Fibroblast of mammary gland (primary cell): ENCODE measurements at regions not wholly inside any gene's neighbourhood (a gene's known extent, or its start where the extent isn't known, plus 50 kb on each side); places are given as distances from the start of the nearest gene placed in this dataset.

Experiments
- DNase-seq: peaks from one replicate; pipeline ENCODE4 v3.0.0-alpha.2; 2010; ENCODE audit warnings: low read depth
- H3K4me3 ChIP-seq: 2 replicates; pipeline ENCODE4 v1.5.1; 2011; ENCODE audit warnings: low read depth, mild to moderate bottlenecking, low read length, moderate library complexity; ENCODE audit not compliant: control insufficient read depth
- TF ChIP-seq, protein P1 (sequence below): conservative IDR thresholded peaks from 2 replicates; pipeline ENCODE4 v1.5.1; 2011; ENCODE audit warnings: low read depth, low read length, inconsistent platforms; ENCODE audit not compliant: control insufficient read depth, insufficient read depth

DNA sequence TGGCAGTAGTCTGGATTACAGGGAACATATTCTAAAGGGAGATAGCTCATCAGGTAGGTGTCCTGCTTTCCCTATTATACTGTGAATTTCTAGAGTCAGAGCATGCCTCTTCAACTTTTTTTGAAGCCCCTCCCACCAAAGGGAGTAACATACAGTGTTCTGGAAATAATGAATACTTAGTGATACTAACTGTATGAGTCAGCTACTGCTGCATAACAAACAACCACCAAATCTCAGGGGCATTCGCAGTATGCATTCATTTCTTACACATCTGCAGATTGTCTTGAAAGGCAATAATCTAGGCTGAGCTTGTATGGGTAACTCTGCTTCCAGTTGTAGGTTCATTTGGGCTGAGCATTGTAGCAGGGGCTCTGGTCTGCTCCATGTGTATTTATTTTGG is 409.7 kb upstream of the SPRED2 start:
- TF ChIP-seq, protein P1, sequence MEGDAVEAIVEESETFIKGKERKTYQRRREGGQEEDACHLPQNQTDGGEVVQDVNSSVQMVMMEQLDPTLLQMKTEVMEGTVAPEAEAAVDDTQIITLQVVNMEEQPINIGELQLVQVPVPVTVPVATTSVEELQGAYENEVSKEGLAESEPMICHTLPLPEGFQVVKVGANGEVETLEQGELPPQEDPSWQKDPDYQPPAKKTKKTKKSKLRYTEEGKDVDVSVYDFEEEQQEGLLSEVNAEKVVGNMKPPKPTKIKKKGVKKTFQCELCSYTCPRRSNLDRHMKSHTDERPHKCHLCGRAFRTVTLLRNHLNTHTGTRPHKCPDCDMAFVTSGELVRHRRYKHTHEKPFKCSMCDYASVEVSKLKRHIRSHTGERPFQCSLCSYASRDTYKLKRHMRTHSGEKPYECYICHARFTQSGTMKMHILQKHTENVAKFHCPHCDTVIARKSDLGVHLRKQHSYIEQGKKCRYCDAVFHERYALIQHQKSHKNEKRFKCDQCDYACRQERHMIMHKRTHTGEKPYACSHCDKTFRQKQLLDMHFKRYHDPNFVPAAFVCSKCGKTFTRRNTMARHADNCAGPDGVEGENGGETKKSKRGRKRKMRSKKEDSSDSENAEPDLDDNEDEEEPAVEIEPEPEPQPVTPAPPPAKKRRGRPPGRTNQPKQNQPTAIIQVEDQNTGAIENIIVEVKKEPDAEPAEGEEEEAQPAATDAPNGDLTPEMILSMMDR: no peak
- H3K4me3 ChIP-seq: no peak overlapping the region
- DNase-seq: no peak

DNA sequence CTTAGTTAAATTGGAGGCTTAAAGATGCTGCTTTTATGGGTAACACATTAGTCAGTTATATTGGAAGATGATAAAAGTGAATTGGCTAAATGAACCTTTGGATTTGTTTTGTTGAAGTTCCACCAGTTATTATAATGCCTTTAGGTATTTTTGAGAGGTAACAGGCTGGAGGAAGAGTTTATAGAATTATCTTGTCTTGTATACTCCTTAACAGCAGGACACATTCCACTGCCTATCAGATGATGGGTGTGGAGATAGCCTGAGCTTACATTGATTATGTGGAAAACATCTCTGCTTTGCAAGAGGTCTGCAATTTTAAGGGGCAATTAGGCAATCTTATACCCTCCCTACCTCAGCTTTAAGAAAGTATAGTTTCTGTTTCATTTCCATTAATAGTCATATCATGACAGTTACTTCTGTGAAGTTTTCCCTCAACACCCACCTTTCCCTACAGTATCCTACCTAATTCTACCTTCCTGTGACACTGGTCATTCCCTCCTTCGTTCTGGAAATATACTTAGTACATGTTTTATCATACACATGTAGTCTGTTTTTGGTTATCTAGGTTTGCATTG is 403.7 kb upstream of the SPRED2 start:
- DNase-seq: no peak
- TF ChIP-seq, protein P1: no peak
- H3K4me3 ChIP-seq: no peak overlapping the region

DNA sequence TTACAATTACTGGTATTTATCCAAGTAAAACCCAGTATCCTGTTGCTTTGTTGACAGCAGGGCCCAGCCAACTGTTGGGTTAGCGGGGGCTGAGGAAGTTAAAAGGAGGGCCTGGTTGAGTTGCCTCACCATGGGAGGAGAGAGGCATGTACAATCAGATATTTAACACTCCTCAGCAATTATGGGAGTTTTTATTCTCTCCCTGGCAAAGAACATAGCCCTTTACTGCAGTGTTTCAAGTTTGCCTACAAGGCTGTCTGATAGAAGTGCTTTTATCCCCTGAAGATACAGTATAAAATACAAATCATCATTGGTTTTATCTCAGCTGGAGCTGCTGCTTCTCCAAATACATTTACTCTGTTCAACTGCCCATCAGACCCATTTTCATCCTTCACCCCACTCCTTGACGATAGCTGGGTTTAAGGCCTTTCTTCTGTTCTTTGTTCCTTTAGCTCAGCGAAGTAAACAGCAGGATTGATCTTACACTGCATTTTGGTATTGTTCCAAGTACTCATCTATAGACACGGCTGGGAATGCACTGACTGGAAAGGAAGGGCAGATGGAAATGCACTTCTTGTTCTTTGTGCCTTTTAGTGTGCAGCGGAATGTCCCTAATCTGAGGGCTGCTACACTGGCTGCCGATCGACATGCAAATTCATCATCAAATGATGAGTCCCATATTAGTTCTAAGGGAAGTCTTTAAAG is 402.5 kb upstream of the SPRED2 start:
- TF ChIP-seq, protein P1: no peak
- DNase-seq: no peak
- H3K4me3 ChIP-seq: no peak overlapping the region

DNA sequence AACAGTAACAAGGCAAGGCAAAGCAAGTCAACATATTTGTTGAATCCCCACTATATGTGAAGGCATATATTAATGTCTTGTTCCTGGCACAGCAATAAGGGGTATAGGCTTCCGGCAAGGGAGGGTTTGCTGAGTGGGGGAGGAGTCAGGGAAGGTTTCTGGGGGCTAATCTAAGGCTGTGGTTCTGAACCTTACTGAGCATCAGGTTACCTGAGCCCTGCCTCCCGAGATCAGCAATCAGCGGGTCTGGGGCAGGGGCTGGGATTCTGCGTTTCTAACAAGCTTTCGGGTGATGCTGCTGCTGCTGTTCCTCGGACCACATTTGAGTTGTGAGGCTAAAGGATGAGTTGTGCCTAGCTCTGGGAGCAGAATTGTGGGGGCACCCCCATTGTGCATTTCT is 401.7 kb upstream of the SPRED2 start:
- no peak for DNase-seq
- TF ChIP-seq, protein P1: no peak
- H3K4me3 ChIP-seq: no peak overlapping the region

DNA sequence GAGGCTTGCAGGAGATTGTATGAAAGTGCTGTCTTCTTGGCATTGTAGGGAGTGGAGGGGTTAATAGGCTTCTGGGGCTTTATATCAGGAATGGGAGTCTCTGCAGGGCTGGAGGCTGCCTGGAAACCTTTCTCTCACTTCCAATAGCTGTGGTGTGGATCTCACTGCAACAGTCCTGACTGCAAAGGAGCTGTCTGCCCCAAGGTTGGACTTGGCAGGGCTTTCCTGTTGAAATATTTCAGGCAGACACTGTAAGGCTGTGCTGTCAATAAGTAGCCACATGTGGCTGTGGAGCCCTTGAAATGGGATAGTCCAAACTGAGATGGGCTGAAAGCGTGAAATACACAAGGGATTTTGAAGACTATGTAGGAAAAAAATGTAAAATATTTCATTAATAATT is 399.1 kb upstream of the SPRED2 start:
- no peak overlapping the region for H3K4me3 ChIP-seq
- DNase-seq: no peak
- TF ChIP-seq, protein P1: no peak

DNA sequence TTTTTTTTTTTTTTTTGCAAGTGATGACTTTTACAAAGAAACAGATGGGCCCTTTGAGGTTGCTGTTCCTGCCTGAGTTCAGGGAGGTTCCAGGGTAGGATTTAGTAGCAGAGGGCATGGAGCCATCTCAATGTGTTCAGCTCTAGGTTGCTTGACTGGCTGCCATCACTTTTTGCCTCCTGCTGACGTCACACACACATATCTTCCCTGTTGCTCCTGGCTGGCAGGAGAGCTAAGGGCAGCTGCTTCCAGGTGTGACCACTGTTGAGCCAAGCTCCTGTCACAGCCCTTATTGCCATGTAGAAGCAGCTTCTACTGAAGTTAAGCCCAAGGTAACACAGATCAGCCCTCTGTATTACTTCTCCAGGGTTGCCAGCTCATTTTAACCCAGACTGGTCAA is 394.2 kb upstream of the SPRED2 start:
- TF ChIP-seq, protein P1: no peak
- H3K4me3 ChIP-seq: no peak overlapping the region
- no peak for DNase-seq

DNA sequence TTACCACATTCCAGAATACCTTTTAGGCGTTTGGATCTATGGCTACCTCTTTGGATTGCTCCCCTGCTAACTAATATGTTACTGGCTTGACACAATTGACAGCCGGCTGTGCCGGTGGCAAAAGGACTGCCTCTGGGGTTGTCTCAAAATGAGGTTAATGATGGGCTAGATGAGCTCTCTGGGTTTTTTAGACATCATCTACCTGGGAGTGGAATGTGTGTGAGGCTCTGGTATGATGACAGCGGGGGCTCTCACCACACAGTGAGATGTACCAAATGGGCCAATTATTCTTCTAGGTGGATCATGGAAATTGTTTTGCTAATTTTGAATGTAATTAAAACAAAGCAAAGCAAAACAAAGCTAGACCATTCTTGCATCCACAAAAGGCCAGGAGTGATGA is 391.1 kb upstream of the SPRED2 start:
- DNase-seq: no peak
- TF ChIP-seq, protein P1: no peak
- H3K4me3 ChIP-seq: no peak overlapping the region
